GM10248 (cell line): ENCODE measurements at regions not wholly inside any gene's neighbourhood (a gene's known extent, or its start where the extent isn't known, plus 50 kb on each side); places are given as distances from the start of the nearest gene placed in this dataset.

ENCODE experiments used
- CTCF ChIA-PET: fragments of 300-600 bp; sonication (Branson Sonifier 250); formaldehyde crosslinking; extraction: SDS; loops from one replicate; lab custom pipeline; 2021; ENCODE audit warnings: antibody characterized with exemption; lab: Yijun Ruan, JAX
- POLR2A ChIA-PET: fragments of 350-650 bp; sonication (Branson Sonifier 250); formaldehyde crosslinking; extraction: SDS; loops from one replicate; lab custom pipeline; 2020; ENCODE audit warnings: antibody characterized with exemption; lab: Yijun Ruan, JAX
- DNase-seq: peaks from one replicate; pipeline ENCODE4 v3.0.0; 2012; ENCODE audit errors: extremely low spot score
- TF ChIP-seq, protein P1 (sequence below): IDR thresholded peaks from 2 replicates; pipeline ENCODE4 v1.5.1; 2012; ENCODE audit warnings: mild to moderate bottlenecking, low read depth; ENCODE audit errors: extremely low read depth, missing control alignments, control extremely low read depth

GRCh38 chr17:79513206-79513605 lies 97.6 kb downstream of the RBFOX3 start:
- no peak for DNase-seq
- POLR2A ChIA-PET = no interaction called here
- TF ChIP-seq, protein P1, sequence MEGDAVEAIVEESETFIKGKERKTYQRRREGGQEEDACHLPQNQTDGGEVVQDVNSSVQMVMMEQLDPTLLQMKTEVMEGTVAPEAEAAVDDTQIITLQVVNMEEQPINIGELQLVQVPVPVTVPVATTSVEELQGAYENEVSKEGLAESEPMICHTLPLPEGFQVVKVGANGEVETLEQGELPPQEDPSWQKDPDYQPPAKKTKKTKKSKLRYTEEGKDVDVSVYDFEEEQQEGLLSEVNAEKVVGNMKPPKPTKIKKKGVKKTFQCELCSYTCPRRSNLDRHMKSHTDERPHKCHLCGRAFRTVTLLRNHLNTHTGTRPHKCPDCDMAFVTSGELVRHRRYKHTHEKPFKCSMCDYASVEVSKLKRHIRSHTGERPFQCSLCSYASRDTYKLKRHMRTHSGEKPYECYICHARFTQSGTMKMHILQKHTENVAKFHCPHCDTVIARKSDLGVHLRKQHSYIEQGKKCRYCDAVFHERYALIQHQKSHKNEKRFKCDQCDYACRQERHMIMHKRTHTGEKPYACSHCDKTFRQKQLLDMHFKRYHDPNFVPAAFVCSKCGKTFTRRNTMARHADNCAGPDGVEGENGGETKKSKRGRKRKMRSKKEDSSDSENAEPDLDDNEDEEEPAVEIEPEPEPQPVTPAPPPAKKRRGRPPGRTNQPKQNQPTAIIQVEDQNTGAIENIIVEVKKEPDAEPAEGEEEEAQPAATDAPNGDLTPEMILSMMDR = no peak
- CTCF ChIA-PET = no interaction called here

DNA sequence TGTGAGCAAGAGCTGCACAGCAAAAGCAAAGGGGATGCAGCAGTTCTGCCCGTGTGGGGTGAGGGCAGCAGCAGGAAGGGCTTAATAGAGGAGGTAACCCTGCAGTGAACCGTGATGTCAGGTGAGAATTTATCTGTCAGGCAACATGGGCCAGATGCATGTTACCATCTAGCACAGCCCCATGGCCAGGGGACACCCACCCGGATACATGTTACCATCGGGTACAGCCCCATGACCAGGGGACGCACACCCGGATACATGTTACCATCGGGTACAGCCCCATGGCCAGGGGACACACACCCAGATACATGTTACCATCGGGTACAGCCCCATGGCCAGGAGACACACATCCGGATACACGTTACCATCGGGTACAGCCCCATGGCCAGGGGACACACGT lies 99.4 kb downstream of the RBFOX3 start:
- no peak for DNase-seq
- ChIA-PET CTCF (no interaction called here), POLR2A (no interaction called here)
- TF ChIP-seq, protein P1 = no peak

GRCh38 chr17:79510071-79510470 lies 100.8 kb downstream of the RBFOX3 start:
- ChIA-PET CTCF (no interaction called here), POLR2A (no interaction called here)
- DNase-seq = no peak
- TF ChIP-seq, protein P1 = no peak

DNA sequence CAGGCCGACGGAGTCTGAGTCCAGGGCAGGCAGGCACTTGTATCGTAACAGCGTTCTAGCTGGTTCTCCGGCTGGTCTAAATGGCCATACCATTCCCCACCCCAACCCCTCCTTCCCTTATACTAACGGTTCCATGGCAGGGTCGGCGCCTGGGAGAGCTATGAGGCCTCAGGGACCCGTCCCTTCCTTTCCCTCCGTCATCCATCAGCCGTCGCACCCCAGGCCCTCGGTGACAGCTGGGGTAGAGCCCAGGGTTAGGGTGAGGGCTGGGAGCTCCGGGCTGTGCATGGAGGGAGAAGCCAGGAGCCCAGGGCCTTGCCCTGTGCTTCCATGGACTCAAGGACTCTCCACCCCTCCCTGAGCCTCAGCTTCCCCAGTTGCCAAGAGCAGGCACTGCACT lies 101.4 kb downstream of the RBFOX3 start:
- CTCF ChIA-PET = interaction anchor here (1.0 kb wide), 1 partner anchor 12 kb away, joined by 4 read pairs; no protein-coding TSS in a partner anchor

GRCh38 chr17:79509008-79509407 lies 101.8 kb downstream of the RBFOX3 start:
- TF ChIP-seq, protein P1 = no peak
- POLR2A ChIA-PET = no interaction called here
- CTCF ChIA-PET = interaction anchor here (1.0 kb wide), 1 partner anchor 11 kb away, joined by 4 read pairs; no protein-coding TSS in a partner anchor
- no peak for DNase-seq

More for the DNA sequence above, 101.4 kb downstream of the RBFOX3 start:
- TF ChIP-seq, protein P1 = no peak
- DNase-seq = no peak
- POLR2A ChIA-PET = no interaction called here

DNA sequence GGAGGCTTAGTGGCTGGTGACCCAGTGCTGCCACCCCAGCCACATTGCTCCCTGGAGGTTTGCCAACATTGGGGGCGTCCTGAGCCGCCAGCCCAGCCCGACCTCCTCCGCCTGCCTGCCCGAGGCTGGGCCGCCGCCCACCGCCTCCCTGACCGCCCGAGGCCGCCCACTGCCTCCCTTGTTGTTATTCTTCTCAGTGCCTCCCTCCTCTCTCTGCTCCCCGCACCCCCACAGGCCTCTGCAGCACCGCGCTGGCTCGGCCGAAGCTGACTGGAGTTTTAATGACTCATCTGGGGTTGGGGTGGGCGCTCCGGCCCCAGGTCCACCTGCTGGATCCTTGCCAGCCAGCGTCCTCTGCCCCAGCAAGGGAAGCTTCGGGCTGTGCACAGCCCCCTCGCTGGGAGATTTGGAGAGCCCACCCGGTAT lies 102.5 kb downstream of the RBFOX3 start:
- ChIA-PET CTCF (no interaction called here), POLR2A (no interaction called here)
- no peak for DNase-seq
- TF ChIP-seq, protein P1 = no peak
